GM11168 (cell line): ENCODE measurements at regions not wholly inside any gene's neighbourhood (a gene's known extent, or its start where the extent isn't known, plus 50 kb on each side); places are given as distances from the start of the nearest gene placed in this dataset.

Experiments used
- in situ Hi-C: fragments of 300-500 bp; cut with MboI; formaldehyde crosslinking; loops from one replicate; pipeline ENCODE4 v1.12.0; 2022; ENCODE audit warnings: low sequenced_read_pairs; ENCODE audit not compliant: unreplicated experiment

GRCh38 chr12:78739653-78740052 is 124.9 kb upstream of the SYT1 start:
- in situ Hi-C loops, result no loop called here

GRCh38 chr12:78746001-78746400 is 118.6 kb upstream of the SYT1 start:
- in situ Hi-C loops, result no loop called here

GRCh38 chr12:78753058-78753457 is 111.5 kb upstream of the SYT1 start:
- in situ Hi-C loops, result no loop called here

DNA sequence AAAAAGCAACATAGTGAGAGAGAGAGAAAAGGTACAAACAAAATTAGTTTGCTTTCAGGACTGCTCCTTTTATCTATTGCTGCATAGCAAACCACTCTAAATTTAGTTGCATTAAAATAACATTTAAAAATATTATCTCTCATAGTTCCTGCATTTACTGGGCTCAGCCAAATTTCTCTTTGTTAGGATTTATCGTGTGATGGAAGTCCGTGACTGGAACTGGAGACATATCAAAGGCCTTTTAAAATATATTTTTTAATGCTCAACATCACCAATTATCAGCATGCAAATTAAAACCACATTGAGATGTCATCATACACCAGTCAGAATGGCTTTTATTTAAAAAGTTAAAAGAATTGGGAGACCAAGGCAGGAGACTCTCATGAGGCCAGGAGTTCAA is 107.6 kb upstream of the SYT1 start:
- in situ Hi-C loops, result no loop called here

DNA sequence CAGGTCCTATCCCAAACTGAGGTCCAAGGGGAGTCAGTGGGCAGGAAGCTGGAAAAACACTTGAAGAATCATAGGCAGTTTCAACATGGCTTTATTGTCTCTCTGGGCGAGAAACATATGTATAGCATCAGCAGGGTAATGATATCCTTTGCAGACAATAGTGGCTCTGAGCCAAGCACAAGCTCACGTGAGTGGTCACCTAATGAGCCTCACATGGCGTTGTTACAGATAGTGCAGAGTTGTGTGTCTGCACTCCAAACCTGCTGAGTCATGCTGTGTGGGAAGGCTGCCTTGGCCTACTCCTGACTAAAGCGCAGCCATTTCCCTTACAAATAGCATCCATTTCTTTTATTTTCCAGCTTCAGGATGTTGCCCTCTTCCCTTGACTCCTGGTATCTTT is 105.2 kb upstream of the SYT1 start:
- in situ Hi-C loops, result no loop called here

GRCh38 chr12:78760906-78761305 is 103.7 kb upstream of the SYT1 start:
- in situ Hi-C loops, result no loop called here

DNA sequence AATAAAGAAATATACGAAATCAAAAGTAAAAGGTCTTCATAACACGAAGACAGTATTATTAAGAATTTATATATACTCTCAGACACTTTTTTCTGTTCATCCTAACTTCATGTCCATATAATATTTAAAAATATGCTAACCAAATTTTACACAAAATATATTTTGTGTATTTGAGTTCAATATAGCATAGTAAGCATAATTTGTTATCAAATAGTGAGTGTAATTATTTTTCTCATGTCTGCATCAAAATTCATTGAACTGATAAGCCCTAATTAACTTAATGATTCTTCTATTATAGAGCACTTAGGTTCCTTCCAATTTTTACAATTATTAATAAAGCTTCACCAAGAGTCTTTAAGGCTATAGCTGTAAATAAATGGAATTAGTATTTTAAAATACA is 99.7 kb upstream of the SYT1 start:
- in situ Hi-C loops, result no loop called here

- in situ Hi-C loops, result no loop called here
Observed at GRCh38 chr12:78767264-78767981, 97.2 kb upstream of the SYT1 start.

- in situ Hi-C loops, result no loop called here
Observed at GRCh38 chr12:78778339-78778738, 86.2 kb upstream of the SYT1 start.

- in situ Hi-C loops, result no loop called here
Observed at GRCh38 chr12:78787576-78787975, 77.0 kb upstream of the SYT1 start.

DNA sequence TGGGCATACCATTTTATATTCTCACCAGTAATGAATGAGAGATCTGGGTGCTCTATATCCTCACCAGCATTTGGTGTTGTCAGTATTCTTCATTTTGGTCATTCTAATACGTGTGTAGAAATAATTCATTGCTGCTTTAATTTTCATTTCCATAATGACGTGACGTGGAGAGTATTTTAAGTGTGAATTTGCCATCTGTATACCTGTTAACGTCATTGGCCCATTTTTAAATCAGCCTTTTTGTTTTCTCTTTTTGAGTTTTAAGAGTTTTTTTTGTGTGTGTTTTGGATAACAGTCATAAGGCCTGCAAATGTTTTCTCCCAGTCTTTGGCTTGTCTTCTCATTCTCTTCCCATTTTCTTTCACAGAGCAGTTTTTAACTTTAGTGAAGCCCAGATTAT is 74.4 kb upstream of the SYT1 start:
- in situ Hi-C loops, result no loop called here

DNA sequence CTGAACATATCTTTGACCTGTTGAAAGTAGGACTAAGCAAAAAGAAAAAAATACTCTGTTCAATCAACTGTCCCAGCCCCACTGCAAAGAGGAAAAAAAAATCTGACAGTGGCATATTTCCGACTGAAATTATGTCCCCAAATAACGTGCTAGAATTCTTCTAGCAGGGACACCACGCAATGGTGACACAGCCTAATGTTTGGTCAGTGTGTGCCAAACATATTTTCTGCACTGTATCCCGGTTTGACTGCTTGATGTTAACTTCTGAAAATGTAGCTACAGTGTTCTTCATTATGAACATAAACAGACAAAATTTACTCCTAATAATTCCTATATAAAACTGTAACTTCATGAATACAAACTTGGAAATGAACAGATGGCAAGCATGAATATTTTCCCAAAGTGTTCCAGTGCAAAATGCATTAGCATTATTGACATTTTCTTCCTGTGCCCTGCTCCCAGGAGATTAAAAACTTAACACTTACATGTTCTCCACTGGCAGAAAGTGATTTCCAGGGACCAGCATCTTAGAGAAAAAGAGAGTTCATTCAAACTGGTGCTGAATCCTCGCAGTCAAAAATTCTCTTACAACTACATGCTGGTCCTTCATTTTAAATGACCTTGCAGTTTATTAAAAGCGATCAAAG is 72.4 kb upstream of the SYT1 start:
- in situ Hi-C loops, result no loop called here

DNA sequence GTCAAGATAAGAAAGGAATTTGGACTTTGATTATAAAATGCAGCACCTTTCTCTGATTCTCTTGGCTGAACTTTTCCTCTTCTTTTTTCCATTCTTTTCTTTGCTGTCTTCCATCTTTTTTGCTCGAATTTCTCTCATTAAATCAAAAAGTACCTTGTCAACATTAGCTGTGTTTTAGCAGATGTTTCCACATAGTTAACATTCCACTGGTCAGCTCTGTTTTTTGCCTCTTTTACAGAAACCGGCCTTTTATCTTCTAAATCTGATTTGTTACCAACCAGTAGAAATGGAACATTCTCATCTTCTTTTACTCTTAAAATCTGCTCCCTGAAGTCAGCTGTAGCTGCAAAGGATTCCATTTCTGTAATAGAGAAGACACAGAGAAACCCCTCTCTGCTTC is 71.1 kb upstream of the SYT1 start:
- in situ Hi-C loops, result no loop called here

- in situ Hi-C loops, result no loop called here
Observed at GRCh38 chr12:78793982-78794381, 70.6 kb upstream of the SYT1 start.

DNA sequence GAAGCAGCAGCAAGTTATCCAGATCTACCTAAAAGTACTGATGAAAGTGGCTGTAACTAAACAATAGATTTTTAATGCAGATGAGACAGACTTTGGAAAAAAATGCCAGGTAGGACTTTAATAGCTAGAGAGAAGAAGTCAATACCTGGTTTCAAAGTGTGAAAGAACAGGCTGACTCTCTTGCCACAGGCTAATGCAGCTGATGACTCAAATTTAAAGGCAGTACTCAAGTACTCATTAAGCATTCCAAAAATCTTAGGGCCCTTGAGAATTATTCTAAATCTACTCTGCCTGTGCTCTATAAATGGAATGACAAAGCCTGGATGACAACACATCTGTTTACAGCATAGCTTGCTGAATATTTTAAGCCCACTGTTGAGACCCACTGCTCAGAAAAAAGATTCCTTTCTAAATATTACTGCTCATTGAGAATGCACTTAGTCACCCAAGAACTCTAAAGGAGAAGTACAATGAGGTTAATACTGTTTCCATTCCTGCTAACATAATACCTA is 68.6 kb upstream of the SYT1 start:
- in situ Hi-C loops, result no loop called here

DNA sequence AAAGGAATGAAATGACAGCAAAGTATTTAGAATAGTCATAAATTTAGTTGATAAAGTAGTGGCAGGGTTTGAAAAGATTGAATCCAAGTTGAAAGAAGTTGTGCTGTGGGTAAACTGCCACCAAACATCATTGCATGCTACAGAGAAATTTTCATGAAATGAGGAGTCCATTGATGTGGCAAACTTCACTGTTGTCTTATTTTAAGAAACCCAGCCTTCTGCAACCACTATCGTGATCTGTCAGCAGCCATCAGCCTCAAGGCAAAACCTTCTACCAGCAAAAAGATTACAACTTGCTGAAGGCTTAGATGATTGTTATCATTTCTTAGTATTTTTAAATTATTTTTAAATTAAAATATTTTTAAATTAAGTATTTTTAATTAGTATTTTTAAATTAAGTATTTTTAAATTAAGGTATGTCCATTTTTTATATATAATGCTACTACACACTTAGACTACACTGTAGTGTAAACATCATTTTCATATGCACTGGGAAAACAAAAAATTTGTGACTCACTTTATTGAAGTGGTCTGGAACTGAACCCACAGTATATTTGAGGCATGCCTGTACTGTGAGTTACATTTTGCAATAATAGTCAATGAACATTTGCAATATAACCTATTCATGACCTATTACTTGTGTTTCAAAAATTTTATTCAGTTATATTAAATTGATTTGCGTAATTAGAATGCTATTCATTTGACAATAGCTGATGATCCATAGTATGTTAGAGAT is 67.2 kb upstream of the SYT1 start:
- in situ Hi-C loops, result no loop called here

DNA sequence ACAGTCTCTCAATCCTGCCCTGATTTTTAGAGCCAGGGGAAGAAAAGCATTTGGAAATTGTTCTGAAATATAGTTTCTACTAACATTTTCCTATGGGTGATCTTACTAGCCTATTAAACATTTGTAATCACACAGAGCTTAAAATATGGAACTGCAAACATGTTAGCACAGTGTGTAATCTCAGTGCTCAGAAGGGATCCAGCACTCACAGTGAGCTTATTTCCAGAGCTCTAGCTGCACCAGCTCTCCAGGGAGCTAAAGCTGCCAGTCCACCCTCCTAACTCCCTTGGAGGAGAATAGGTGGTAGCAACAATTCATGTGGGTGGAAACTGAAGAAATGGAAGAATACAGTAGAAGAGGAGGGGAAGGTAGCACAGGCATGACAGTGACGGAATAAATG is 64.9 kb upstream of the SYT1 start:
- in situ Hi-C loops, result no loop called here

DNA sequence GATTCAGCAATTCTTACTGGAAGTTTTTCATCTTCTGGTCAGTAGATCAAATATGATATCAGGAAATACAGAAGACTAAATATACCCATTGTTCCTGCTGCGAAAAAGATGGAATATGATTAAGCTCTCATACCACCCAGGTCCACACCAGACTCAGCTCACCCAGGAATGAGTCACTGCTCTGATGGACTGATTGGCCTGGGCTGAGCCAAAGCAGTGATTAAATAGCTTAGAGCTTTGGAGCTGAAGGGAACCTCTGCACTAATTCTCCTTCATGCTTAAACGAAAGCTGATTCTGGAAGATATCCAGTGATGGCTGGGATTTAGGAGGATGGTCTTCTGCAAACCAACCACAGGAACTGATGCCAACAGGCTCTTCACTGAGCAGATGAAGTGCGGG is 62.0 kb upstream of the SYT1 start:
- in situ Hi-C loops, result no loop called here

GRCh38 chr12:78804262-78804661 is 60.3 kb upstream of the SYT1 start:
- in situ Hi-C loops, result no loop called here
